Gastroesophageal sphincter (tissue), 3 donors: ENCODE measurements at regions not wholly inside any gene's neighbourhood (a gene's known extent, or its start where the extent isn't known, plus 50 kb on each side); places are given as distances from the start of the nearest gene placed in this dataset.

Experiments used
- CTCF ChIP-seq, 4 experiments: fragments of 200-600 bp in 2 of 4; fragments of 450-650 bp in 2 of 4; sonication (generic) in 1 of 4; IDR thresholded peaks; one replicate each; pipeline ENCODE4 v1.5.1; 2017 to 2019; ENCODE audit warnings: antibody characterized with exemption in 4 of 4, mild to moderate bottlenecking in 2 of 4, moderate library complexity in 2 of 4
- EP300 ChIP-seq: sonication (generic); formaldehyde crosslinking; IDR thresholded peaks from one replicate; pipeline ENCODE4 v1.6.1; 2017; ENCODE audit warnings: antibody characterized with exemption, mild to moderate bottlenecking
- POLR2A ChIP-seq, 2 donors: fragments of 450-650 bp; IDR thresholded peaks; one replicate each; pipeline ENCODE4 v1.6.1; 2017; ENCODE audit warnings: antibody characterized with exemption in 2 of 2, mild to moderate bottlenecking in 2 of 2, moderate library complexity in 1 of 2

DNA sequence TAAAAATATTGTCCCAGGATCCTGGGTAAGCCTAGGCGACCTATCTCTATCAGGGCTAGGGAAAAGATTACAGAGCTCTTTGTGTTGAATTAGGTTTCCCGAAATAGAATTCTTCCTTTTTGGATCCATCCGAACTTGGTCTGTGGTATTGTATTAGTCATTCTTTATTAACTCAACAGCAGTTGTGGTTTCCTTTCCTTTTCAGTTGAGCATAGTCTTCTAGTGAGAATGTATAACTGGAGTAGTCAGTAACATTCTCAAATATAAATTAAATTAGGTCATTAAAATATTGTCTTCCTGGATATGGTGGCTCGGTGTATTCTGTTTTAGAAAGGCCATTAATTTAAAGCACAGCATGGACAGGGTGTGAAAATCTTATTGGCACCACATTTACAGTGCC lies 520.4 kb downstream of the NLGN4X start:
- TF ChIP-seq CTCF (IDR thresholded peaks at IDR 0.05): no peak
- TF ChIP-seq POLR2A (IDR thresholded peaks at IDR 0.05): no peak
- no peak for TF ChIP-seq EP300
